Neural progenitor cell (in vitro differentiated cells): ENCODE measurements at regions not wholly inside any gene's neighbourhood (a gene's known extent, or its start where the extent isn't known, plus 50 kb on each side); places are given as distances from the start of the nearest gene placed in this dataset.

Experiments used
- DNase-seq: peaks from one replicate; pipeline ENCODE4 v3.0.0-alpha.2; 2016; ENCODE audit warnings: low spot score
- H2AFZ ChIP-seq: fragments of 200-600 bp; sonication (generic); replicated peaks from 2 replicates; pipeline ENCODE4 v1.6.1; 2016; ENCODE audit warnings: antibody characterized with exemption
- H3F3A ChIP-seq: fragments of 200-600 bp; sonication (generic); 2 replicates; pipeline ENCODE4 v1.6.1; 2016; ENCODE audit warnings: antibody characterized with exemption, low read depth
- H3K27ac ChIP-seq: fragments of 200-600 bp; sonication (generic); 2 replicates; pipeline ENCODE4 v1.5.1; 2016; ENCODE audit warnings: mild to moderate bottlenecking
- H3K27me3 ChIP-seq: fragments of 200-600 bp; sonication (generic); 2 replicates; pipeline ENCODE4 v1.6.1; 2016; ENCODE audit warnings: mild to moderate bottlenecking, moderate library complexity
- H3K36me3 ChIP-seq: fragments of 200-600 bp; sonication (generic); 2 replicates; pipeline ENCODE4 v1.5.1; 2016
- H3K4me1 ChIP-seq: fragments of 200-600 bp; sonication (generic); 2 replicates; pipeline ENCODE4 v1.6.1; 2016; ENCODE audit warnings: mixed run types
- H3K4me2 ChIP-seq: fragments of 200-600 bp; sonication (generic); 2 replicates; pipeline ENCODE4 v1.6.1; 2016
- H3K4me3 ChIP-seq: fragments of 200-600 bp; sonication (generic); 2 replicates; pipeline ENCODE4 v1.5.1; 2016
- H3K79me2 ChIP-seq: fragments of 200-600 bp; sonication (generic); 2 replicates; pipeline ENCODE4 v1.6.1; 2016; ENCODE audit warnings: low read depth
- H3K9ac ChIP-seq: fragments of 200-600 bp; sonication (generic); 2 replicates; pipeline ENCODE4 v1.6.1; 2016
- H3K9me3 ChIP-seq: fragments of 200-600 bp; sonication (generic); 2 replicates; pipeline ENCODE4 v1.5.1; 2016; ENCODE audit warnings: low read depth
- H4K20me1 ChIP-seq: fragments of 200-600 bp; sonication (generic); 2 replicates; pipeline ENCODE4 v1.6.1; 2016; ENCODE audit warnings: low read depth
- H3K27ac Mint-ChIP-seq: 3 replicates; pipeline ENCODE4 v1.8.0; 2021; ENCODE audit warnings: mixed read lengths
- H3K27me3 Mint-ChIP-seq: 2 replicates; pipeline ENCODE4 v1.8.0; 2022; ENCODE audit warnings: low read depth, mild to moderate bottlenecking, inconsistent platforms, moderate library complexity, mixed read lengths; ENCODE audit not compliant: insufficient read depth
- H3K36me3 Mint-ChIP-seq: 3 replicates; pipeline ENCODE4 v1.8.0; 2021; ENCODE audit warnings: mixed read lengths
- H3K4me1 Mint-ChIP-seq: 3 replicates; pipeline ENCODE4 v1.8.0; 2021; ENCODE audit warnings: mixed read lengths
- H3K4me3 Mint-ChIP-seq: 3 replicates; pipeline ENCODE4 v1.8.0; 2021; ENCODE audit warnings: mild to moderate bottlenecking, moderate library complexity, mixed read lengths
- H3K9me3 Mint-ChIP-seq: 3 replicates; pipeline ENCODE4 v1.8.0; 2020; ENCODE audit warnings: mixed read lengths
- CTCF ChIP-seq: fragments of 200-600 bp; sonication (generic); IDR thresholded peaks from 2 replicates; pipeline ENCODE4 v1.5.1; 2017; ENCODE audit warnings: antibody characterized with exemption, mild to moderate bottlenecking
- EZH2 ChIP-seq: fragments of 200-600 bp; sonication (generic); IDR thresholded peaks from 2 replicates; pipeline ENCODE4 v1.6.1; 2017; ENCODE audit warnings: antibody characterized with exemption, mild to moderate bottlenecking, moderate library complexity
- EZH2phosphoT487 ChIP-seq: fragments of 200-600 bp; sonication (generic); IDR thresholded peaks from 2 replicates; pipeline ENCODE4 v1.6.1; 2017; ENCODE audit warnings: antibody characterized with exemption

GRCh38 chr17:71292006-71292405 is 828.8 kb upstream of the SOX9 start:
- Mint-ChIP-seq H3K27ac (no peak overlapping the region), H3K36me3 (no peaks in the 10 kb centered on the region), H3K27me3 (peaks cover 3% of the 10 kb centered on the region), H3K4me1 (peaks cover 7% of the 10 kb centered on the region), H3K9me3 (no peaks in the 10 kb centered on the region), H3K4me3 (no peak overlapping the region)
- Histone ChIP-seq H3K9ac (no peak overlapping the region), H3K9me3 (no peaks in the 10 kb centered on the region), H3K79me2 (no peaks in the 10 kb centered on the region), H4K20me1 (no peaks in the 10 kb centered on the region), H3K4me3 (no peak overlapping the region), H3K27me3 (peaks cover 12% of the 10 kb centered on the region), H3K4me1 (peaks cover 10% of the 10 kb centered on the region), H3K4me2 (no peak overlapping the region), H2AFZ (no peak overlapping the region), H3K27ac (no peak overlapping the region), H3K36me3 (no peaks in the 10 kb centered on the region), H3F3A (no peaks in the 10 kb centered on the region)
- no peak for DNase-seq
- TF ChIP-seq EZH2 (no peak), EZH2phosphoT487 (no peak), CTCF (no peak)

DNA sequence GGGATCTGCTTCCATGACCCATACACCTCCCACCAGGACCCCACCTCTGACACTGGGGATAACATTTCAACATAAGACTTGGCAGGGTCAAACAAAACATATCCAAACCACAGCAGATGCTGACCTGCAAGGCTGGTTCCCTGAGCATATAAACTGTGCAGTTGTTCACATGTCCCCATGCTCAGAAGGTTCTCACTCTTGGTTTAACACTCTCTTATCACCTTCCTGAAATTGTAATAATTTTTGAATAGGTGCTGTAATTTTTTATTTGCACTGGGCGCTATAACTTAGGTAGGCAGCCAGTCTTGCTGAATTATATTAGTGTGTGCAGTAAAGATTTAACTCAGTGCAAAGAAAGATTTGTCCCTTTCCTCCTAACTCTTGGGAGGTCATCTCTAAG is 824.8 kb upstream of the SOX9 start:
- Histone ChIP-seq H4K20me1 (no peaks in the 10 kb centered on the region), H3K9me3 (no peaks in the 10 kb centered on the region), H3K27ac (no peak overlapping the region), H3K9ac (no peak overlapping the region), H3K79me2 (no peaks in the 10 kb centered on the region), H3K36me3 (no peaks in the 10 kb centered on the region), H3K27me3 (no peaks in the 10 kb centered on the region), H3K4me1 (peaks cover 5% of the 10 kb centered on the region), H2AFZ (no peak overlapping the region), H3K4me3 (no peak overlapping the region), H3K4me2 (no peak overlapping the region), H3F3A (no peaks in the 10 kb centered on the region)
- H3K27me3 Mint-ChIP-seq = no peaks in the 10 kb centered on the region
- TF ChIP-seq EZH2 (no peak), EZH2phosphoT487 (no peak), CTCF (no peak)
- no peaks in the 10 kb centered on the region for H3K36me3 Mint-ChIP-seq
- peaks cover 5% of the 10 kb centered on the region for H3K4me1 Mint-ChIP-seq
- no peaks in the 10 kb centered on the region for H3K9me3 Mint-ChIP-seq
- no peak overlapping the region for H3K27ac Mint-ChIP-seq
- no peak for DNase-seq
- no peak overlapping the region for H3K4me3 Mint-ChIP-seq

- TF ChIP-seq EZH2phosphoT487 (no peak), EZH2 (no peak), CTCF (no peak)
- DNase-seq = no peak
- Histone ChIP-seq H3K4me3 (no peak overlapping the region), H3K27ac (no peak overlapping the region), H3K9me3 (no peaks in the 10 kb centered on the region), H3F3A (no peaks in the 10 kb centered on the region), H4K20me1 (no peaks in the 10 kb centered on the region), H3K27me3 (no peaks in the 10 kb centered on the region), H3K9ac (no peak overlapping the region), H3K4me1 (peaks cover 5% of the 10 kb centered on the region), H3K4me2 (no peak overlapping the region), H3K79me2 (no peaks in the 10 kb centered on the region), H3K36me3 (no peaks in the 10 kb centered on the region), H2AFZ (no peak overlapping the region)
- peaks cover 5% of the 10 kb centered on the region for H3K4me1 Mint-ChIP-seq
- no peak overlapping the region for H3K4me3 Mint-ChIP-seq
- no peak overlapping the region for H3K27ac Mint-ChIP-seq
- peaks cover 4% of the 10 kb centered on the region for H3K36me3 Mint-ChIP-seq
- H3K9me3 Mint-ChIP-seq = peaks cover 12% of the 10 kb centered on the region
- H3K27me3 Mint-ChIP-seq = no peaks in the 10 kb centered on the region
Measured at GRCh38 chr17:71301063-71301462, 819.8 kb upstream of the SOX9 start.
